GM13976 (cell line): ENCODE measurements at regions not wholly inside any gene's neighbourhood (a gene's known extent, or its start where the extent isn't known, plus 50 kb on each side); places are given as distances from the start of the nearest gene placed in this dataset.

Source experiments
- DNase-seq: peaks from one replicate; pipeline ENCODE4 v3.0.0; 2012; ENCODE audit warnings: low spot score
- in situ Hi-C: fragments of 300-500 bp; cut with MboI; formaldehyde crosslinking; loops from one replicate; pipeline ENCODE4 v1.12.0; 2022; ENCODE audit warnings: low sequenced_read_pairs, mixed read lengths, inconsistent platforms; ENCODE audit not compliant: unreplicated experiment
- TF ChIP-seq, protein P1 (sequence below): IDR thresholded peaks from 2 replicates; pipeline ENCODE4 v1.5.1; 2012; ENCODE audit warnings: borderline replicate concordance, mild to moderate bottlenecking; ENCODE audit not compliant: insufficient read depth; ENCODE audit errors: extremely low read depth, missing control alignments, control extremely low read depth

DNA sequence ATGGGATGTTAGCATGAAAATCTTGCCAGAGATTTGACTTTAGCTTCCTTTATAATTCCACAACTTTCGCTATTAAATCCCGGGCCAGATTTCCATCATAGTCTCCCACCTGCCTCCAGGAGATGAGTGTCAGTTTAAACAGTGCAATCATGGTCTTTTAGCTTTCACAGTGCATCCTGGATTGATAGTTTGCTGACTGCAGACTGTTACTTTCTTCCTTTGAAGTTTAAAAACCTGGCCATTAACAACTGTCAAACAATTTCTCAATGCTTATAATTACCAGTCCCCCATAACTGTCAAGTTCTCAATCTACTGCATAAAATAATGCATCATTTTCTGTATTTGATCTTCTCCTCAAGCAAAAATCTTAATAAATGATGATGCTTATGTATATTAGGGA lies 108.4 kb upstream of the FSTL5 start:
- TF ChIP-seq, protein P1, sequence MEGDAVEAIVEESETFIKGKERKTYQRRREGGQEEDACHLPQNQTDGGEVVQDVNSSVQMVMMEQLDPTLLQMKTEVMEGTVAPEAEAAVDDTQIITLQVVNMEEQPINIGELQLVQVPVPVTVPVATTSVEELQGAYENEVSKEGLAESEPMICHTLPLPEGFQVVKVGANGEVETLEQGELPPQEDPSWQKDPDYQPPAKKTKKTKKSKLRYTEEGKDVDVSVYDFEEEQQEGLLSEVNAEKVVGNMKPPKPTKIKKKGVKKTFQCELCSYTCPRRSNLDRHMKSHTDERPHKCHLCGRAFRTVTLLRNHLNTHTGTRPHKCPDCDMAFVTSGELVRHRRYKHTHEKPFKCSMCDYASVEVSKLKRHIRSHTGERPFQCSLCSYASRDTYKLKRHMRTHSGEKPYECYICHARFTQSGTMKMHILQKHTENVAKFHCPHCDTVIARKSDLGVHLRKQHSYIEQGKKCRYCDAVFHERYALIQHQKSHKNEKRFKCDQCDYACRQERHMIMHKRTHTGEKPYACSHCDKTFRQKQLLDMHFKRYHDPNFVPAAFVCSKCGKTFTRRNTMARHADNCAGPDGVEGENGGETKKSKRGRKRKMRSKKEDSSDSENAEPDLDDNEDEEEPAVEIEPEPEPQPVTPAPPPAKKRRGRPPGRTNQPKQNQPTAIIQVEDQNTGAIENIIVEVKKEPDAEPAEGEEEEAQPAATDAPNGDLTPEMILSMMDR, result no peak
- in situ Hi-C loops, result no loop called here
- DNase-seq, result no peak

DNA sequence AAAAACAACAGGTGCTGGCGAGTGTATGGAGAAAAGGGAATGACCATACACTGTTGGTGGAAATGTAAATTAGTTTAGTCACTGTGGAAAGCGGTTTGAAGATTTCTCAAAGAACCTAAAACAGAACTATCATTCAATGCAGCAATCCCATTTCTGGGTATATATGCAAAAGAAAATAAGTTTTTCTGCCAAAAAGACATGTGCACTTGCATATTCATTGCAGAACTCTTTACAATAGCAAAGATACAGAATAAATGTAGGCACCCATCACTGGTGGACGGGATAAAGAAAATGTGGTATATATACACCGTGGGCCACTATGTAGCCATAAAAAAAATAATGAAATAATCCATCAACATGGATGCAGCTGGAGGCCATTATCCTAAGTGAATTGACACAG lies 105.1 kb upstream of the FSTL5 start:
- TF ChIP-seq, protein P1, result no peak
- in situ Hi-C loops, result no loop called here
- no peak for DNase-seq

DNA sequence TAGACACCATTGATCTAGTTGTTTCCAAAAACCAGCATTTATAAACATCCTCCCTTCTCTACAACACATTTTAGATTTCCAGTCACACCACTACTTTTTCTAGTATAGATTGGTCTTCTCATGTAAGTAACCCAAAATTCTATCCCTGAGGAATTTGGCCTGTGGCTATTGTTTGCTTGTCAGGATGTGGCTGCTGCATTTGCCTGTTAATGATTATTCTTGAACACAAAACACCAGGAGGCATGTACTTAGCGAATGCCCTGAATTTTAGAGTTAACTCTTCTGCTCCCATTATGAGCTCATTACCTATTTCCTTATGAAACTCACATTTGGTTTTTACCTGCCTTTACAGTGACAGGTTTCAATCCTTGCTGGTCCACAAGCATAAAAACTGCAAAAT lies 102.0 kb upstream of the FSTL5 start:
- TF ChIP-seq, protein P1, result no peak
- in situ Hi-C loops, result no loop called here
- no peak for DNase-seq

DNA sequence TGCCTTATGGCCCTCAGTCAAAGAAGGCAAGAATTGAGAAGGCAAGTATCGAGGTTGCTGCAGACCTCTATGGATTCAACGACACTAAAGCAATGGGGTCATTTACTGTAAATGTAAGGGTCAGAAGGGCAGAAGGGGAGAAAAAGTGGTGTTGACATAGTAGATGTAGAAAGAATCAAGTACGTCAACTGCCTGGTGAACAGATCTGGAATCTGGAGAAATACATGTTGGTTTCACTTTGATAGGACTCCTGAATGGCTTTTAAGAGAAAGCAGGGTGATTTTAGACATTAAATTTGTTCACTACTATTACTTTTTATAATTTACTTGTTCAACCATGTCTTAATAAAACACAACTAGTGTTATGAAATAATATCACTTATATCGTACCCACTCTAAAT lies 81.3 kb upstream of the FSTL5 start:
- in situ Hi-C loops, result no loop called here
- DNase-seq, result no peak
- TF ChIP-seq, protein P1, result no peak

DNA sequence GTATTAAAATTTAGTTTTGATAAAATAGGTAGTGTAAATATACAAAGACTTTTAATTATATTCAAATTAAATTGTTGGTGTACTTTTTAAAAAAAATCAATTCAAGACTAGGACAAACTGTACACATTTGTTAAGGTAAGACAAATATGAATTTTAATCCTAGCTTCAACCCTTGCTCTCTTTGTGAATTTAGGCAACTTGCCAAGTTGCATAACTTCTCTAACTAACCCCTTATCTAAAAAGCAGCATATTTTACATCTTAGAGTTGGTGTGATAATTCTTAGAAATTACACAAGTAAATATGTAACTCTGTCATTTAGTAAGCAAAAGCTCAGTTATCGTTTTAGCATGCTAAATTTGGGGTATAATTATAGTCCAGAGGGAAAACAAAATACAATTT lies 78.1 kb upstream of the FSTL5 start:
- in situ Hi-C loops, result no loop called here
- TF ChIP-seq, protein P1, result no peak
- DNase-seq, result no peak

DNA sequence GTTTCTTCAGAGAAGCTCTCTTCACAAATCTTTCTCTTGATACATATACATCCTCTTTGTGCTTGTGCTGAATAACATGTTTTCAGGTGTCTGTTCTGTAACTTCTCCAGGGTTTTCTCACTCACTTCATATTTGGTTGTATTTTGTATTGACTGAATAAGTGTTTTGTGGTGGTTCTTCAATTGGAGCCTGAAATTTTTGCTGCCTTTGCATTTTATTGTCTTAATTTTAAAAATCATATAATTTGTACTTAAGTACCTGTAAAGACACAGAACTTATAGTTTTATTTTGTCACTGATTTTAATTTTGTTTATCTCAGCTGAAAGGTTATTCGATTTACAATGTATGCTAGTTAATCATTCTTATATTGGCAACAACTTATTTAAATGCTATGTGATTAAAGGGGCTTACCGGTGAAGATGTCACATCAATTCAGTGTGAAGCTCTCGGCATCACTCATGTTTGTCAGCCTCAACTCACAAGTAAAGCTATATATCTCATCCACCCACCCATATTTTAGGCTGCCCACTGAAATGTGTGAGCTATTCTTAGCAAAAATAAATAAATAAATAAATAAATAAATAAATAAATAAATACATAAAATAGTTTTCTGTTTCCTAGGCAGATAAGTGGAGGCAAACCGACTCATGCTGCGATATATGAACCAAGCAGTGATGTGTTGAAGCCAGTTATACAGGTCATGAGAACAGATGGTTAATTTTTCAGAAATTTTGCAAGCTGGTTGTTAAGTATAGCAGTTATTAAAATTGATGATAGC lies 76.4 kb upstream of the FSTL5 start:
- TF ChIP-seq, protein P1, result no peak
- in situ Hi-C loops, result no loop called here
- no peak for DNase-seq
